GM19025 (cell line): ENCODE measurements at regions not wholly inside any gene's neighbourhood (a gene's known extent, or its start where the extent isn't known, plus 50 kb on each side); places are given as distances from the start of the nearest gene placed in this dataset.
"Not testable (repeated sequence)": the region's sequence is repeated elsewhere in the genome, so short reads cannot be mapped to it uniquely, and the experiment has no call there.

Experiments used
- ATAC-seq: cut with Tn5 transposase; IDR thresholded peaks from one replicate; pipeline ENCODE4 v1.9.1; 2021; ENCODE audit warnings: mild to moderate bottlenecking, low read depth, moderate library complexity; ENCODE audit not compliant: unreplicated experiment

DNA sequence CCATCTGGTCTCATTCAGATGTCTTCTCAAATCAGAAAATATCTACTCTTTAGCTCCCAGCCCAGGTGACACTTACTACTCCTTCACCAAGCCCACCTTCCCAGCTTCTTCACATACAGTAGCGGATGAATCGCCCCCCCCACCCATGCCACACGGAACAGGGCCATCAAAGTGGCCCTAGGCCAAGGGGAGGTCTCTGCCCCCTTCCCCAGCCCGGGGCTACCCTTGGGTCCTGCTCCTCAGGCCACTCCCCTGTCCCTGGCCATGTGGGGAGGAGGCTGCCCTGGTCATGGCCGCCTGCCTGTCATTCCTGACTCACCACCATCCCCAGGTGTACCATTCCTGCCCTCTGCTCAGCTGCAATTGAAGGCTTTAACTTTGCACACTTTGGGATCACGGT is 142.8 kb downstream of the NECTIN1 start:
- no peak for ATAC-seq

DNA sequence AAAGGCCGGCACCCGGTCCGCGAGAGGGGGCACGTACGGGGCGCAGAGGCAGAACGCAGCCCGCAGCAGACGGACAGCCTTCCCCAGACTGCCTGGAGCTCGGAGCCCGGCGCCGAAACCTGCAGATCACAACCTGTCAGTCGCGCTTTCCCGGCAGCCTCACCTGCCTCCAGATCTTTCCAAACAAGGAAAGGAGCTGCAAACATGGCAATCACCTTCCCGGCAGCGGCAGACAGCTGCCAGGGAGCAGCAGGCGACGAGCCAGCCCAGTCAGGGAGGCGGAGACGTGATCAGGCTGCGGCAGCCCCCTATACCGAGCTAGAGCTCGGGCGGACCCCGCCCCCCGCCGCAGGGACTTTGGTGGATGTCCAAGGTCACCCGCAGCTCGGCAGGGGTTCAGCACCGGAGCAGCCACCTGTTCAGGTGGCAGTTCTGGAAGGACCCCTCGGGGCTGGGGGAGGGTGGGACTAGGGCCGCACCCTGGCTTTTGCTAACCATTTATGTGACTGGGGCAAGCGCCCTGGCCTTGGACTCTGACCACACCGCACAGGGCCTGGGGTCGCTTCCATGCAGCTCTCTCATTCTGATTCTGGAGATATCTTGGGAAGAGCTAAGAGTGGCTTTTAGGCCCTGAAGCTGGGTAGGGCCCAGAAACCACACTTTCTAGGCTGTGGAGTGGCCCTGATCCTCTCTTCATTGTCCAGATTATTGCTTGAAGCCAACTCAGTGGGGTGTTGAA is 143.8 kb downstream of the NECTIN1 start:
- no peak for ATAC-seq

DNA sequence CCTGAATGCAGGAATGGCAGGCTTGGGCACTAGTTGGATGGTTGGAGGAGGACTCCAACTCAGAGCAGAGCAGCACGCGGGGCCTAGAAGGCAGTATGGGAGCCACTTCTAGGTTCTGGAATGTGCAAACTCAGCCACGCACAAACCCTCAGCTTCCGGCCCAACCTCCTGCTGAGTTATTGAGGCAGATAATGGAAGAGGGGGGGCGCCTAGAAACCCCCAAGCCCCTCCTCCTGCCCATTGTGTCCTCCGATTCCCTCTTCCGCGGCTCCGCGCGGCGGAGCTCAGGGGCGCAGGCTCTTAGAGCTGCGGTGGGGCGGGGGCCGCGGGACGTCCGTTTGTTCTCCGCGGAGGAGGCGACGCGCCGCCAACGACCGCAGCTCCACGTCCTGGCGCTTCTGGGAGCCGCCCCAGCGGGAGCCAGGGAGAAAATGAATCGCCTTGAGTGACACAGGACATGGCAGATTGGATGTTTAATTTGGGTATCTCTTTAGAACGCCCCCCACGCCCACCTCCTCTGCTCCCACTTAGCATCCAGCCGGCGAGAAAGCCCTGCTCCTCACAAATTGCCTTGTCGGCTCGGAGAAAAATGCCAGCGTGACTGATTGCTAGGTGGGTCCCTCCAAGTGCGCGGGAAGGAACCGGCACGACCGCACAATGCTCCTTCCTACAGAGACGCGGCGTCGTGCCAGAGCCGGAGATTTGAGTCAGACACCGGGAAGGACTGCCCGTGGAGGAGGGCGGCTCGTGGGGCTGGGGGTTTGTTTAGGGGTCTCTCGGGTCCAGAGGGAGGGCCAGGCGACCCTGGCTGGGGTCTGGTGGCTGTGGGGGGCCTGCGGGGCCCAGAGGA is 144.6 kb downstream of the NECTIN1 start:
- ATAC-seq, result no peak

DNA sequence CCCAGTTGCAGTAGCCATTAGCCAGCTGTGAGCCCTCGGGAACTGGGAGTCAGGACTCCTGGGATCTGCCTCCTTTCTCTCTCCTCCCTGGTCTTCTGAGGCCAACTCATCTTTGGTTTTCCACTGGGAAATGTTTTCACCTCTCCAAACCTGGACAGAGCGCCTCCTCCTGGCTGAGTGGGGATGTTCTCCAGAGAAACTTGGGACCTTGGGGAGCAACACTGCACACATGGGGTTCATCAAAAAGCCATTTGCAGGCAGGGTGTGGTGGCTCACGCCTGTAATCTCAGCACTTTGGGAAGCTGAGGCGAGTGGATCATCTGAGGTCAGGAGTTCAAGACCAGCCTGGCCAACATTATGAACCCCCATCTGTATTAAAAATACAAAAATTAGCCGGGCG is 145.4 kb downstream of the NECTIN1 start:
- no peak for ATAC-seq

DNA sequence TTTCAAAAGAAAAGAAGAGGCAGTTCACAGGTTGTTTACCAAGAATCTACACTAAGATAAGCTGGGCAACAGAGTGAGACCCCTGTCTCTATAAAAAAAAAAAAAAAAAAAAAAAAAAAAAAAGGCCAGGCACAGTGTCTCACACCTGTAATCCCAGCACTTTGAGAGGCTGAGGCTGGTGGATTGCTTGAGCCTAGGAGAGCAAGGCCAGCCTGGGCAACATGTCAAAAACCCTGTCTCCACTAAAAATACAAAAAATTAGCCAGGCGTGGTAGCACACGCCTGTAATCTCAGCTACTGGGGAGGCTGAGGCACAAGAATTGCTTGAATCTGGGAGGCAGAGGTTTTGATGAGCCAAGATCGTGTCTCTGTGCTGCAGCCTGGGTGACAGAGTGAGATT is 147.6 kb downstream of the NECTIN1 start:
- not testable (repeated sequence) for ATAC-seq

DNA sequence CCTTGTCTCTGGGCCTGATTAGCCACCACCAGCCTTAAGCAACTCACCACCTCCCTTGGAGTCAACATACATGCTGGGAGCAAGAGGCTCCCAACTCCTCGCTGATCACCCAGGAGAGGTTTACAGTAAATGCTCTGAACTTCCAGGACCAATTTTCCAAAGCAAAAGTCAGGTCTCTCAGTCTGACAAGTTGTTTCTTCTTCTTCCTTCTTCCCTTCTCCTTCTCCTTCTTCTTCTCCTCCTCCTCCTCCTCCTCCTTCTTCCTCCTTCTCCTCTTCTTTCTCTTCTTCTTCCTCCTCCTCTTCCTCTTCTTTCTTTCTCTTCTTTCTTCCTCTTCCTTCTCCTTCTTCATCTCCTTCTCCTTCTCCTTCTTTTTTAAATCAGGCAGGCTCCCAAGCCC is 148.2 kb downstream of the NECTIN1 start:
- no peak for ATAC-seq

DNA sequence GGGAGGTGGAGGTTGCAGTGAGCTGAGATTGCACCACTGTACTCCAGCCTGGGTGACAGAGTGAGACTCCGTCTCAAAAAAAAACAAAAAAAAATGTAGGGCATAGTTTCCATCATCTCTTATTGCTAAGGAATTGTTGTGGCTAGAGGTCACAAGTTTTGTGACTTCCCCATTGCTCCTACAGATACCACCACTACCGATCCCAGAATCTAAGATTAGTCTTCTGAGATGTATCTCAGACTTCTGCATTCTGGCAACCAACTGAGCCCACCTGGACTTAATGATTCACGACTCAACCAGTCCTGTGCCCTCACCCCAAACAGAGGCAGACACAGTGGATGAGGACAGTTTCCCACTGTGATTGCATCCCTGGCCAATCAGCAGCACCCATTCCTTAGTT is 148.9 kb downstream of the NECTIN1 start:
- ATAC-seq, result no peak

DNA sequence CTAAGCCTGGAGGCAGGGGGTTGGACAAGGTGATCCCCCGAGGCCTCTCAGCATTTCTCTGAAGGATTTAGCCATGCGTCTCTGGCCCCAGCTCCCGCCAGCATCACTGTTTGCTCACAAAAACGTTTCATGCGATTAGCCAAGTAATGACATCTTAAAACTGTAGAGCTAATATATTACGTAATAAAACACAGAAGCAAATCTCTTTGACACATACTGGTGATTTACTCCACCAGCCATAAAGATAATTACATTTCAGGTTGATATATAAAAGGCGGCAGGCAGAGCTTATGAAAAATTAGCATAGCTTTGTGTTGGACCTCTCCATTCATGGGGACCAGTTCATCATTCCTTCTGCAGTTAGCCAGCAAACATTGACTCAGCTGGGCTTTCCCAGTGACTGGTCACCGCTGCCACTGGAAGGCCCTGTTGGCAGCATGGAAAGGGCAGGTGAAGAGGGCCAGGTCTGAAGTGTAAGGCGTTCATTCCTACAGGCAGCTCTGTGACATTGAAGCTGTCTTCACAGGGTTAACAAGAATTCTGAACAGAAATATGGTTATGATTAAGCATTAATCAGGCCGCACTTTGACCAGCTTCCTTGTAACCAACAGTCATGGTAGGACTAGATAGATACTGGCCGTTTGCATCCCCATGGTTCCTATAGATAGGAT is 150.3 kb downstream of the NECTIN1 start:
- ATAC-seq, result no peak

DNA sequence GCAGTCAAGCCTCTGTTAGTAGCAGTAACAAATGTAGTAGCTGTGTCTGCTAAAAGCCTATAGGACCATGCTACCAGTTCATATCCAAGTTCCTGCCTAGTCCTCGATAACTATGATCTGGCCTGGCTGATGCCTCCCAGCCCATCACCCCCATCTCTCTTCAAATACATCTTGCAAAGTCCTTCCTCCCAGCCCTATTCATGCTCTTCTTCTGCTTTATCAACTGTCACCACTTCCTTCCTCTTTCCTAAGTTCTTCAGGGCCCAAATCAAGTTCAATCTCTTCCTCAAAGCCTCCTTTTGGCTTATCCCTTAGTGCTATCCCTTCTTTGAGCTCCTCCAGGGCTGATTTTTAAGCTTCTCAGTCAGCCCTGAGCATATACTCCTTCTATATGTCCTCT is 150.9 kb upstream of the THY1 start:
- ATAC-seq, result no peak

DNA sequence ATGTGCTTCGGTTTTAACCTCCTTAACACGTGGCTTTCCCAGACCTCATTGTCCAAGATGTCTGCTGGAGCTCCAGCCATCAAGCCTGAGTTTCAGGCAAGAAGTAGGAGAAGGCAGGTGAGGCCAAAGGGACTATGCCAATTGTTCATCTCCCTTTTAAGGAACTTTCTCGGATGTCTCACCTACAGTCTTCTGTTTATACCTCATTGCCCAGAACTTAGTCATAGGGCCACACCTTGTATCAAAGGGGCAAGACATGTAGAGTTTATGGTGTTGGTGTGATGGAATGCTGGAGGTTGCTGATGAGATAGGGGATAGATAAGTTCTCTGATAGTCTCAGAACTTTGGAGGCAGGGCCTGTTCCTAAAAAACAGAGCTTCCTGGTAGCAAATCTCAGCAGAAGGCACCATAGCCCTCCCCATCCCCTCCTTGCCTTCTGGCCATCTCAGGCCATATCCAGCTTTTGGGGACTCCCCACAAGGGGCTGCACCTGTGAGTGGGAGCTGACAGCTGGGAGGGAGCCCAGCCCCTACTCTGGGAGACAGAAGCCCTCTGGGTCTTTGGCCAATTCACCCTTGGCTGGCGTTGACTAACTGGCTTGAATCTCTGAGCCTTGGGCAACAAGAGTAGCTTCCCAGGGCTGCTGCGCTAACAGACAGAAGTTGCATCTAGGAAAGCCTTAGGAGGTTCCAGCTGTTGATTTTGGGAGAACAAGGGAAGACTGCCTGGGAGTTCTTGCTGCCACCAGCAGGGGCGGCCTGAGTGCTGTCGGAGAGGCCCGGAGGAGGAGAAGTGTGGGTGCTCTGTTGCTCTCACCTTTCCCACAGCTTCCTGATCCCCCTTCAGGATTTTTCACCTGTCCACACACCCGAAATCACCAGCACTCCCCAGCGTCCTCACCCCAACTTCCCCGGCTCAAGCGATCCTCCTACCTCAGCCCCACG is 149.8 kb upstream of the THY1 start:
- no peak for ATAC-seq

DNA sequence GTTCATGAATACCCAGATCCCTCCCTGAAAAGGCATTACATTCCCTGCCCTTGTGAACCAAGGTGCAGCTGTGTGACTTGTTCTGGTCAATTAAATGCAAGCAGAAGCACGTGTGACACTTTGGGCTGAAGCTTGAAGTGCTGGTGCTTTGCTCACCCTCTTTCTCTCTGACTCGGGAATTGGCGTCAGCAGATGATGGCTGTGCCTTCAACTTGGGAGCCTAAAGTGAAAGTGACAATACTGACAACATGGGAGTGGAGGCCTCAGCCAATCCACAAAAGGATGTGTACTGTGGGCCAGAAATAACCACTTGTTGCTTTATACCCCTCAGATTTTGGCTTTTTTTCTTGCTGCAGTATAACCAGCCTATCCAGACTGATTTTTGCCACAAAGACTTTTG is 148.3 kb upstream of the THY1 start:
- no peak for ATAC-seq

DNA sequence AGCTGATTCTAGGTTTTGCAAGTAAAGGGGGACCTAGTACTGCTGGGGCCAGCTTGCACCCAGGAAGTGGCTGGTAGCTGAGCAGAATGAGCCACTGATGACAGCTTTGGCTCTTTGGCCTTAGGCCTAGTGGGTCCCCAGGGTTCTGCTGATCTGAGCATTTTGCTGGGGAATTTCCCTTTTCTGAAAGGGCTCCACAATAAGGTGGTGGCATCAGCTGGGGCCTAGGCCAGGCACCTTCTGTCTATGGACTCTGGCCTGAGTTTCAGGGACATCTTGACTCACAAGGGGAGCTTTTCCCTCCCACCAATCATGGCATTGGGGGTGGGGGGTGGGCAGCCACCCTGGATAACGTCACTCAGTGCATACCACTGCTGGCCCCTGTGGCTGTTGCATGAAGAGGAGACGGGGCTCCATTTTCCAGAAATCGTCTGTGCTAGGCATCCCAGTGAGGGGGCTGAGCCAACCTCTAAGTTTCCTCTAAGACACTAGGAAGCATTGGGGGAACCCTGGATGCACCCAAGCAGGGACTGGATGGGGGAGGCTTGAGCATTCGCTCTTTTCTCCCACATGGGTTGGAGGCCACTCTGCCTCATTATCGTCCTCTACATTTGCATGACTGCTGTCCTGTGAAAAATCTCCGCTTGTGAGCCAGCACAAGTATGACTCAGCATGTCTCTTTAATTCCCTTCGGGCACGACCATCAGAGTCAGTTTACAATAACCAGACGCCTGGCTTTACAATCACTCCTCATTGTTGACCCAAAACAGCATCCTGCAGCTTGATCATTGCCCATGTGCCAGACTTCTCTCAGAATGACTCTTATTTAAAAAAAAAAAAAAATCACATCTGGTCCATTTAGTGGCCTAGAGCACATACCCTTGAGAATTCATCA is 145.0 kb upstream of the THY1 start:
- ATAC-seq, result peak; percentile 58

DNA sequence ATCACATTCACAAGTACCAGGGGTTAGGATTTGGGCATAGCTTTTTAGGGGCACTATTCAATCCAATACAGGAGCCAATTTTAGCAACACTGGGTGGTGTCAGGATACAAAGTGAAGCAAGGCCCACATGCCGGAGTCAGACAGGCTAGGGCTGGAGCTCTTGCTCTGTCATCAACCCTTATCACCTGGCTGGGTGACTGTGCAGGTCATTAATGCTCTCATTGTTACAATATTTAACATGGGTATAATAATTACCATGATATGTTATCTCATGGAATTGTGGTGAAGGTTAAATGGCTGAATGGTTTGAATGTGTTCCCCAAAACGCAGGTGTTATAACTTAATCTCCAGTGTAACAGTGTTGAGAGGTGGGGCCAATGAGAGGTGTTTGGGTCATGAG is 143.3 kb upstream of the THY1 start:
- ATAC-seq, result no peak

DNA sequence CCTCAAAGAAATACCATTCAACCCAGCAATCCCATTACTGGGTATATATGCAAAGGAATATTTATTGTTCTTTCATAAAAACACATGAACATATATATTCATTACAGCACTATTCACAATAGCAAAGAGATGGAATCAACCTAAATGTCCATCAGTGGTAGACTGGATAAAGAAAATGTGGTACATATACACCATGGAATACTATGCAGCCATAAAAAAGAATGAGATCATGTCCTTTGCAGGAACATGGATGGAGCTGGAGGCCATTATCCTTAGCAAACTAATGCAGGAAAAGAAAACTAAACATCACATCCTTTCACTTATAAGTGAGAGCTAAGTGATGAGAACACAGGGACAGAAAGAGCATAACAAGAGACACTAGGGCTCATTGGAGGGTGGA is 142.7 kb upstream of the THY1 start:
- not testable (repeated sequence) for ATAC-seq

DNA sequence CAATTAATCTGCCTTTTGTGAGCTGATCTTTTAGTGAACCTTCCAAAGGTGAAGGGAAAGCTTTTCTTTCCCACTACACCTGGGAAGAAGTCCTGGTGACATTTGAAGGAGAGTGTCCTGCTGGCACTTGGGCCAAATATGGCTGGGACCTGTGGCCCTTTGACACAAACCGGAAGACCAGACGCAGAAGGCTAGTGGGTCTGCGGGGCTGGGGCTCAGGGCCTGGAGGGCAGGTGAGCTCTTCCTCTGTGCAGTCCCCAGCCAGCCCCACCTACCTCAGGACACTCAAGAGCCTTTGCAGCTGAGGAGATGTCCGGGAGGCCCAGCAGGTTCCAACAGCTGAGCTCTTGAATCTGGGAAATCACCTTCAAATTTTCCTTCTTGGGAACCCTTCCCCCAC is 138.0 kb upstream of the THY1 start:
- no peak for ATAC-seq

DNA sequence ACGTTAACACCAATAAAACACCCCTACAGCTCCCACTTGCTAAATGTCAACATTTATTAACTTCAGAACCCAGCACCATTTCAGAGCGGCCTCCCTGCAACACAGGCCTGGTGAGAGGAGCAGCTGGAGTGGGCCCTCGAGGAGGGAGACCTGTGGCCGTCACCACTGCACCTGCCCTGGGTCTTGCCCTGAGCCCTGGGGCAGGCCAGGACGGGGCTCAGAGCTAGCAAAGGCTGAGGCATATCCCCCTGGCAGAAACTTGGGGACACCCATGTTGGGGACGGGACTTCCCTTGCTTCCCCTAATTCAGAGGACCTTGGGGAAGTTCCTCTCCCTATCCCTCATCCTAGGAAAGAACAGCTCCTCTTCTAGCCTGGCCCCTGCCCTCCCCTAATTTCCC is 137.3 kb upstream of the THY1 start:
- no peak for ATAC-seq

DNA sequence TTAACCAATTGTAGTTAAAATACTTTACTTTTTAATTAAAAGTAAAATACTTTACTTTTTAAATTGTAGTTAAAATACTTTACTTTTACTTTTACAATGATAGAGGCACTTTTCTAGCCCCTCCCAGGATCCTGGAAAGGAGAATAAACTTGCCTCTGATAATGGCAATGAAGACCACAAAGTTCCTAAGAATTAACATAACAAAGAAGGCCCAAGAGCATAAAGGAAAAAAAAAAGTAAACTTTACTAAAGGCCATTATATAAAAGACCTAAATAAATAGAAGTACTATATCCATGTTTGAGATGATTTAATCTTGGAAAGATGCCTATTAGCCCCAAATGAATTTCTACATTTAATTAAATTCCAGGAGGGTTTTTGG is 129.1 kb upstream of the THY1 start:
- no peak for ATAC-seq

DNA sequence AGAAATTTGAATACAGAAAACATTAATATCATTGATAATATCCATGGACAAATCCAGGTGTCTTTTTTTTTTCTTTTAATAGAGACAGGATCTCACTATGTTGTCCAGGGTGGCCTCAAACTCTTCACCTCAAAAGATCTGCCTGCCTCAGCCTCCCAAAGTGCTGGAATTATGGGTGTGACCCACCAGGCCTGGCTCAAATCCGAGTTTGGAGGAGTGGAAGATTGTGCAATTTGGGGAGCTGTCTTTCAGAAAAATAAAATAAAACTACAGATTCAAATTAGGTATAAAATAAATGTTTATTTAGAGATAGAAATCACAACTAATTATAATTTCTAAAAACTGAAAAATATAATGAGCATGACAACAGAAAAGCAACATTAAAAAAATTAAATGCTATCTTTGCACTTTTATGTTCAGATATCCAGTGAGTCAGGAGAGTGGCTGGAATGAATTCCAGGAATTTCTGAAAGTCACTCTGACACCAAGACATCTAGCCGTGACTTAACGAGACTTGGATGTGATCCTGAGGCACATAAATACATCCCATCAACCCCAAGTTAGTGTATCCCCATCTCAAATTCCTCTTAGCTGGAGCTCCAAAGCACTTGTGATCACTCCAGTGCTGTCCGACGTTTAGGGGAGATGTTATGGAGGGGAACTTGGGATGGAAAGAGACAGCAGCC is 128.6 kb upstream of the THY1 start:
- no peak for ATAC-seq
